Endothelial cell (in vitro differentiated cells): ENCODE measurements at regions not wholly inside any gene's neighbourhood (a gene's known extent, or its start where the extent isn't known, plus 50 kb on each side); places are given as distances from the start of the nearest gene placed in this dataset.

Source experiments
- DNase-seq: peaks from one replicate; pipeline ENCODE4 v3.0.0; 2021; ENCODE audit warnings: low spot score
- H3K27ac Mint-ChIP-seq: one replicate; pipeline ENCODE4 v1.8.0; 2021; ENCODE audit warnings: mixed read lengths, inconsistent platforms; ENCODE audit not compliant: unreplicated experiment
- H3K27me3 Mint-ChIP-seq: one replicate; pipeline ENCODE4 v1.8.0; 2021; ENCODE audit warnings: mild to moderate bottlenecking, moderate library complexity, mixed read lengths, inconsistent platforms; ENCODE audit not compliant: unreplicated experiment
- H3K36me3 Mint-ChIP-seq: one replicate; pipeline ENCODE4 v1.8.0; 2021; ENCODE audit warnings: mild to moderate bottlenecking, low read depth, mixed read lengths, inconsistent platforms; ENCODE audit not compliant: unreplicated experiment
- H3K4me1 Mint-ChIP-seq: one replicate; pipeline ENCODE4 v1.8.0; 2021; ENCODE audit warnings: mild to moderate bottlenecking, mixed read lengths, inconsistent platforms; ENCODE audit not compliant: unreplicated experiment
- H3K4me3 Mint-ChIP-seq: one replicate; pipeline ENCODE4 v1.8.0; 2021; ENCODE audit warnings: mild to moderate bottlenecking, mixed read lengths, inconsistent platforms; ENCODE audit not compliant: unreplicated experiment
- H3K9me3 Mint-ChIP-seq: one replicate; pipeline ENCODE4 v1.8.0; 2021; ENCODE audit warnings: mixed read lengths, inconsistent platforms; ENCODE audit not compliant: unreplicated experiment
- CTCF ChIP-seq: fragments of 200-600 bp; sonication (generic); IDR thresholded peaks from one replicate; pipeline ENCODE4 v1.5.0; 2021; ENCODE audit warnings: antibody characterized with exemption; ENCODE audit not compliant: unreplicated experiment

- Mint-ChIP-seq H3K27me3 (no peaks in the 10 kb centered on the region), H3K27ac (no peak overlapping the region), H3K4me1 (no peaks in the 10 kb centered on the region), H3K36me3 (no peaks in the 10 kb centered on the region), H3K9me3 (no peaks in the 10 kb centered on the region), H3K4me3 (no peak overlapping the region)
- no peak for TF ChIP-seq CTCF
- DNase-seq: no peak
Measured at GRCh38 chr7:93756890-93757289, 133.7 kb downstream of the TFPI2 start.

- H3K4me1 Mint-ChIP-seq: peaks cover 8% of the 10 kb centered on the region
- DNase-seq: no peak
- no peak for TF ChIP-seq CTCF
- H3K4me3 Mint-ChIP-seq: no peak overlapping the region
- H3K9me3 Mint-ChIP-seq: no peaks in the 10 kb centered on the region
- H3K27me3 Mint-ChIP-seq: no peaks in the 10 kb centered on the region
- H3K27ac Mint-ChIP-seq: no peak overlapping the region
- H3K36me3 Mint-ChIP-seq: no peaks in the 10 kb centered on the region
Measured at GRCh38 chr7:93751421-93751820, 139.1 kb downstream of the TFPI2 start.

GRCh38 chr7:93750986-93751385, 139.6 kb downstream of the TFPI2 start:
- Mint-ChIP-seq H3K4me3 (no peak overlapping the region), H3K27ac (no peak overlapping the region), H3K9me3 (no peaks in the 10 kb centered on the region), H3K36me3 (no peaks in the 10 kb centered on the region), H3K27me3 (no peaks in the 10 kb centered on the region), H3K4me1 (peaks cover 8% of the 10 kb centered on the region)
- no peak for TF ChIP-seq CTCF
- DNase-seq: no peak

GRCh38 chr7:93747019-93747418, 143.5 kb downstream of the TFPI2 start:
- no peak for DNase-seq
- Mint-ChIP-seq H3K27ac (no peak overlapping the region), H3K27me3 (no peaks in the 10 kb centered on the region), H3K36me3 (no peaks in the 10 kb centered on the region), H3K9me3 (no peaks in the 10 kb centered on the region), H3K4me3 (no peak overlapping the region), H3K4me1 (peaks cover 12% of the 10 kb centered on the region)
- no peak for TF ChIP-seq CTCF

- TF ChIP-seq CTCF: no peak
- peaks cover 4% of the 10 kb centered on the region for H3K4me1 Mint-ChIP-seq
- H3K9me3 Mint-ChIP-seq: no peaks in the 10 kb centered on the region
- peaks cover 1% of the 10 kb centered on the region for H3K27me3 Mint-ChIP-seq
- H3K36me3 Mint-ChIP-seq: no peaks in the 10 kb centered on the region
- H3K4me3 Mint-ChIP-seq: no peak overlapping the region
- H3K27ac Mint-ChIP-seq: no peak overlapping the region
- DNase-seq: no peak
Measured at GRCh38 chr7:93739424-93739823, 151.1 kb downstream of the TFPI2 start.
